NCI-H2081 (cell line): ENCODE measurements at regions not wholly inside any gene's neighbourhood (a gene's known extent, or its start where the extent isn't known, plus 50 kb on each side); places are given as distances from the start of the nearest gene placed in this dataset.
"Not testable (repeated sequence)": the region's sequence is repeated elsewhere in the genome, so short reads cannot be mapped to it uniquely, and the experiment has no call there.

ENCODE experiments used
- DNase-seq, 2 experiments: peaks; one replicate each; lab custom pipeline; 2025; lab: John Stamatoyannopoulos, UW

DNA sequence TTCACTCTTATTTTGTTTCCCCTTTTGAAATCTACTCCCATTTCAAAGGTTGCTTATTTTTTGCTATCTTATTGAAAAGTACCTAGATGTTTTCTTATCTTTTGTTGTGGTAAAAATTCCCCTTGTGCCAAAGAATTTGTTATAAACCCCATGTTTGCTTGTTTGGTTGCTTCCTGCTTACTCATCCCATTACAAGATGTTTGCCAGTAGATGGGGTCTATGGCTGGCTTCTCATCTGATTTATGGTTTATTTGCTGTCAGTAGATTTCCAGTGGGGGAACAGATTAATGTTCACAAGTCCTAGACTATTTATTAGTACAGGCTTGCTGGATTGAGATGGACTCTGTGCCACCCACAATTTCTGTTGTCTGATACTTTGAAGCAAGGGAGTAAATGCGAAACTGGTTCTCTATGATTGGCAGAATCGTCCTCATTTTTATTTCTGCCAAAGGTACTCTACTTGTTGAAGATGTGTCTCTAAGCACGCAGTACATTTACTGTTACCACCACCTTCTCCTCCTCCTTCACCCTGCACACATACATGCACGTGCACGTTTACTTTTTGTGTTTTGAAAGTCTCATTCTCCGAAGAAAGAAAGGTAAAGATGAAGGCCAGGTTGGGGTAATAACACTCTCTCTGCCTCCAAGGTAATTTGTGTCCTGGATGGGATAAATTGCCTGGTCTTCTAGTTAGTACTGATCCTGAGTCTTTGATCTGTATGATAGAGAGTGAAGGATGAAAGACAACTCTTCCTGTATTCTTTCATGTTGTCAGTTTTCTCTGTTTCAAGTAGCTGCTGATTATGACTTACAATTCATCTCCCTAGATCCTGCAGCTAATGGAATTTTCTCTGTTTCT lies 117.2 kb upstream of the ATP2B1 start:
- no peak for DNase-seq

DNA sequence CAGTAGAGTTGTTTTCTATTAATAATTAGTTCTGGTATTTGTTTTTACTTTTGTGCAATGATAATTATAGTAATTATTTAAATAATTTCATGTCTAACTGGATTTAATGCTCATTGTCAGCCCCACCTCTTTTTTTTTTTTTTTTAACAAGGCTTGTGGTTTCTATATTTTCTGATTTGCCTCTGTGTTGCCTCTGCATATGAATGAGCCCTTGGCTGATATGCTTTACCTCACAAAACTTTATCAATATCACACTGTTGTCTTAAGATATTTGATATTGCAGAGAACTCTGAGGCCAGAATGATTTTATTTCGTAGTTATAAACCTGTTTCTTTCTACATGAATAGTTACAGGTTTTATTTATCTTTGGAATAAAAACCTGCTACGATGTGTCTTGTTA lies 116.2 kb upstream of the ATP2B1 start:
- DNase-seq: no peak

GRCh38 chr12:89822992-89823391 lies 114.4 kb upstream of the ATP2B1 start:
- not testable (repeated sequence) for DNase-seq

GRCh38 chr12:89821896-89822295 lies 113.3 kb upstream of the ATP2B1 start:
- no peak for DNase-seq

- DNase-seq: no peak
Observed at GRCh38 chr12:89817501-89818226, 109.0 kb upstream of the ATP2B1 start.

DNA sequence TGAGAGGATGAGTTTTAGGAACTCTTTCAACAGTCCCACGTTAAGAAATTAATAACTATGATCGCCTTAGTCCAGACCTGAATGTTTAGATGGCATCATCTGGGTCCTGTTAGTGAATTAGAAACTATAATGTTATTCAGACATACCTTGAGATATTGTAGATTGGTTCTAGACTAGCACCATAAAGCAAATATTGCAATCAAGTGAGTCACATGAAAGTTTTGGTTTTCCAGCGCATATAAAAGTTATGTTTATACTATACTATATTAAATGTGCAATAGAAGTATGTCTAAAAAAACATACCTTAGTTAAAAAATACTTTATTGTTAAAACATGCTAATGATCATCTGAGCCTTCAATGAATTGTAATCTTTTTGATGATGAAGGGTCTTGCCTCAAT lies 106.6 kb upstream of the ATP2B1 start:
- no peak for DNase-seq

GRCh38 chr12:89803412-89803811 lies 94.8 kb upstream of the ATP2B1 start:
- no peak for DNase-seq

GRCh38 chr12:89801284-89801683 lies 92.6 kb upstream of the ATP2B1 start:
- no peak for DNase-seq

DNA sequence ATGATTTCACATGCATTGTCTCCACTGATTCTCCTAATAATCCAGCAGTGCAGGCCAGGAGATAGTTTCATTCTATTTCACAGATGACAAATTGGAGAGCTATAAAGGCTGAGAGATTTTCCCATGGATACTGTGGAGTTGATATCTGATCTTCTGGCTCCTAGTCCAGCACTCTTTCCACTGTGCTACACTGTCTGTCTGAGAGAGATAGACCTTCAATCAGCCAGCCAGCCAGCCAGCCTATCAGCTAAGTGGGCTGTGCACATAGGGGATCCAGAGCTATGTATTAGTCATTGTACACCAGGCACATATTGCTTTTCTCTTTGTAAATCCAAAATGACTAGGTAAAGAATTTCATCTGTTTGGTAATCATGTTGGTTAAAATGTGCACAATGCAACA lies 91.8 kb upstream of the ATP2B1 start:
- no peak for DNase-seq

- DNase-seq: no peak
Observed at GRCh38 chr12:89799316-89799715, 90.7 kb upstream of the ATP2B1 start.

DNA sequence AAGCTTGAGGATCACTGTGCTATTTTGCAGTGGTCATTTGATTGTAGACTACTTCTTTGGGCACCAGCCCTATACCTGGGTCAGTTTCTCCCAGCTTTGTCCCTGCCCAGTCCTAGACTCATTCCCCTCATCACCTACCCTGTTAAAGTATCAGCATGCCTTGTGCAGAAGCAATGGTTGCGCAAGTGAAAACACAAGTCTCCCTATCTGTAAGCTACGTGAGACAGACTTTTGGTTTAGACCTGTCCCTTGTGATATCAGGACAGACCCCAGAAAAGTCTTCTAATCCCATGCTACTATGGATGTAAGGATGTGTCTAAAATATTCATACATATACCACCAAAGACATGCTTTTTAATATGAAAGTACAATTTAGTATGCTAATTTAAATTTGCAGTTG lies 88.8 kb upstream of the ATP2B1 start:
- no peak for DNase-seq

GRCh38 chr12:89796798-89797382 lies 88.3 kb upstream of the ATP2B1 start:
- DNase-seq: no peak

GRCh38 chr12:89793946-89794345 lies 85.3 kb upstream of the ATP2B1 start:
- DNase-seq: no peak

DNA sequence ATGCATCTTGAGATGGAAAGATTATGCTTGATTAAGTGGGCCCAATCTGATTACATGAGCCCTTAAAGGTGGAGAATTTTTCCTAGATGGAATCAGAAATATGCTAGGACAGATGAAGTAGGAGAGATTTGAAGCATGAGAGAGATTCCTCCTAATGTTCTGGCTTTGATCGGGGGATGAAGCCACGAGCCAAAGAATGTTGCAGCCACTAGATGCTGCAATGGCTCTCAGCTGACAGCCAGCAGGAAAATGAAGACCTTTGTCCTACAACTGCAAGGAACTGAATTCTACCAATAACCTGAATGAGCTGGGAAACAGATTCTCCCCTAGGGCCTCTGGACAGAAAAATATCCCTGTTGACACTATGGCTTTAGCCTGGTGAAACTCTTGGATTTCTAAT lies 82.6 kb upstream of the ATP2B1 start:
- no peak for DNase-seq

DNA sequence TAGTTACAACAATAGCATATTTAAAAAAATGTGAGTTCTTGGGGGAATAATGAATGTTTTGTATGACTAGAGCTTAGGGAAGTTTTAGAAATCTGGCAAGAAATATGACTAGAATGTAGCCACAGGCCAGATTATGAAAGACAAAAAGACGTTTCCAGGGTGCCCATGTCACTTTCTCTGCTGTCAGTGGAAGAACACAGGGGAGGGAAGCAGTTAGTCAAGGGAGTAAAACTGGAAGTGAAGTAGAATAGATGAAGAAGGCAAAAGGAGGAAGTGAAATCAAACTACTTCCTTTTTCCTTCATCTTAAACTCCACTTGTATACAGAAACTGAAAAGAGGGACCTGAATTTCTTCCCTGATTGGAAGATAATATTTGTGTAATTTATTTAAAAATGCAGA lies 81.2 kb upstream of the ATP2B1 start:
- DNase-seq: no peak

GRCh38 chr12:89787763-89788162 lies 79.1 kb upstream of the ATP2B1 start:
- DNase-seq: no peak

- DNase-seq: no peak
Observed at GRCh38 chr12:89786177-89786810, 77.7 kb upstream of the ATP2B1 start.

- no peak for DNase-seq
Observed at GRCh38 chr12:89783359-89784060, 74.9 kb upstream of the ATP2B1 start.

DNA sequence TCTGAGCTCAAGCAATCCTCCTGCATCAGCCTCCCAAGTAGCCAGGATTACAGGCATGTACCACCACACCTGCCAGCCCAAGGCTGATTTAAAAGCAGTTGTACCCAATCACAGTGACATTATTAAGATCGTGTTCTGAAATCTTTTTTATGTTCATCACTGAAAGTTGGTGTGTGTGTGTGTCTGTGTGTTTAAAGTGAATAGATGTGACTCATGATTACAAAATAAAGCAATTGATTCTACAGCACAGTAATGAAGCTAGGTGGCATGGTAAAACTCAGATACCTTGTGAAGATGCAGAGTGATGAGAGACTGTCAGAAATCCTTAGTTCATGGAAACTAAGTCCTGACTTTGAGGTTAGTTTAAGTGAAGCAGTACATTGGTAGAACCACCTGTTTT lies 74.2 kb upstream of the ATP2B1 start:
- no peak for DNase-seq

DNA sequence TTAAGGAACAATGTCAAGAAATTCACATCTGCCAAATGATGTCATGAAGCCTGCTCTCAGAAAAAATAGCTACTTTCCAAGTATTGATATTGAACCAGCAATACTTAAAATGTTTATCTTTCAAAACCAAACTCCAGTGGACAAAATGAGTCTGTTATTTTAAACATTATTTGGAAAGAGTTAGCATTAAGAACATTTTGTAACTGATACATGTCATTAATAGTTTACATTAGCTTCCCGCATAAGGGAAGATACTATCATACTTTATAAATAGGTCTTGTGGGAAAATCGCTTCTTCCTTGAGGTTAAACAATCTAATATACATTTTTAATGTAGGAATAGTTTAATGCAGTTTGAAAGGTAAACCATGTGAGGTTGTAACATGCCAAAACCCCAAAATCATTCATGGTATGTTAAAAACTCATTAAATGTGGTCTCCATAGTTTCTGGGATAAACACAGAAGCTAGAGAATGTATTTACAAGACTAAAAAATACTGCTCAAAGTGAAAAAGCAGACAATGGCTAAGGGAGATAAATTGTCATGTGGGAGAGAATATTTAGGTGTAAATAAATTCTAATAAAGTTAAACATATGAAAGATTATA lies 73.4 kb upstream of the ATP2B1 start:
- no peak for DNase-seq

- no peak for DNase-seq
Observed at GRCh38 chr12:89781156-89781555, 72.5 kb upstream of the ATP2B1 start.

GRCh38 chr12:89779090-89779489 lies 70.5 kb upstream of the ATP2B1 start:
- no peak for DNase-seq
